Prostate gland (tissue), 2 donors: ENCODE measurements at regions not wholly inside any gene's neighbourhood (a gene's known extent, or its start where the extent isn't known, plus 50 kb on each side); places are given as distances from the start of the nearest gene placed in this dataset.

ENCODE experiments used
- POLR2A ChIP-seq: fragments of 450-650 bp; IDR thresholded peaks from one replicate; pipeline ENCODE4 v1.6.1; 2016; ENCODE audit warnings: antibody characterized with exemption, mild to moderate bottlenecking
- POLR2AphosphoS5 ChIP-seq: sonication (generic); formaldehyde crosslinking; IDR thresholded peaks from one replicate; pipeline ENCODE4 v1.6.1; 2017; ENCODE audit warnings: antibody characterized with exemption
- TF ChIP-seq, protein P1 (sequence below), 4 experiments: fragments of 200-600 bp in 2 of 4; fragments of 450-650 bp in 2 of 4; sonication (generic) in 2 of 4; IDR thresholded peaks; 1 replicate in 3 of 4; 2 replicates in 1 of 4; pipeline ENCODE4 v1.5.1; 2016 to 2019; ENCODE audit warnings: antibody characterized with exemption in 4 of 4, mild to moderate bottlenecking in 2 of 4, moderate library complexity in 2 of 4

DNA sequence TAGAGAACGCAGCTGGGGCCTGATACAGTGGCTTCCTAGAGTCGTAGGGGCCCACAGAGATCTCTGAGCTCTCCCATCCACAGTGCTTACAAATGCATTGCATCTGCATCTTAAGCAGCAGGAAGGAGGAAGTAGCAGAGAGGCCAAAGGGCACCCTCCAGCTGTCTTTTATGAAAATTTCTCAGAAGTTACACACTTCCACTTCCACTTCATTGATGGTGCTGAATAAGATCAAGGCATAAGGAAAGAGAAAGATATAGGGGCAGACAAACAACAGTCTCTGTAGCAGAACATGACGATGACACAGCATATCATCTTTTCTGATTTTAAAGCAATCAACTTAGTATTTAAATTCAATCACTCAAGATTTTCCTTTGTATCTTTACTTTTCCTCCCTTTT, 51.6 kb upstream of the ABCC9 start:
- no peak for TF ChIP-seq POLR2A
- no peak for TF ChIP-seq POLR2AphosphoS5
- TF ChIP-seq, protein P1, sequence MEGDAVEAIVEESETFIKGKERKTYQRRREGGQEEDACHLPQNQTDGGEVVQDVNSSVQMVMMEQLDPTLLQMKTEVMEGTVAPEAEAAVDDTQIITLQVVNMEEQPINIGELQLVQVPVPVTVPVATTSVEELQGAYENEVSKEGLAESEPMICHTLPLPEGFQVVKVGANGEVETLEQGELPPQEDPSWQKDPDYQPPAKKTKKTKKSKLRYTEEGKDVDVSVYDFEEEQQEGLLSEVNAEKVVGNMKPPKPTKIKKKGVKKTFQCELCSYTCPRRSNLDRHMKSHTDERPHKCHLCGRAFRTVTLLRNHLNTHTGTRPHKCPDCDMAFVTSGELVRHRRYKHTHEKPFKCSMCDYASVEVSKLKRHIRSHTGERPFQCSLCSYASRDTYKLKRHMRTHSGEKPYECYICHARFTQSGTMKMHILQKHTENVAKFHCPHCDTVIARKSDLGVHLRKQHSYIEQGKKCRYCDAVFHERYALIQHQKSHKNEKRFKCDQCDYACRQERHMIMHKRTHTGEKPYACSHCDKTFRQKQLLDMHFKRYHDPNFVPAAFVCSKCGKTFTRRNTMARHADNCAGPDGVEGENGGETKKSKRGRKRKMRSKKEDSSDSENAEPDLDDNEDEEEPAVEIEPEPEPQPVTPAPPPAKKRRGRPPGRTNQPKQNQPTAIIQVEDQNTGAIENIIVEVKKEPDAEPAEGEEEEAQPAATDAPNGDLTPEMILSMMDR (IDR thresholded peaks at IDR 0.05): no peak
